HG03442 (cell line): ENCODE measurements at regions not wholly inside any gene's neighbourhood (a gene's known extent, or its start where the extent isn't known, plus 50 kb on each side); places are given as distances from the start of the nearest gene placed in this dataset.

Experiments
- ATAC-seq: cut with Tn5 transposase; IDR thresholded peaks from one replicate; pipeline ENCODE4 v1.9.1; 2021; ENCODE audit warnings: mild to moderate bottlenecking, moderate library complexity; ENCODE audit not compliant: unreplicated experiment

DNA sequence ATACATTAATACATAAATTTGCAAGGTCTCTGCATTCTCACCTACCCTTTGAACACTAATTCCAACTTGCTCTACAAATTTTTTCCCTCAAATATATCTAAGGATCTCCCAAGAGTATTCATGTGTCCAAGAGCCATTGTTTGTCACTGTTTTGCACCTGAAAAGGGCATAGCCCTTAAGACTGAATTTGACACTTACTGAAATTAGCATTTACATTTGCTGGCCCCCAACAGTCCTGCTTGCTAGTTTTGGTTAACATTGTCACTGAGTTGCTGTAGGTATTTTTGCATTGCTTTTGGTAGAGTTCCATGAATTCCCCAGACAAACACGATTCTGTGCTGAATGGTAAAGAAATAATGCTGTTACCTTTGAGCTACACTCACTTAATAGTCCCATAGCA lies 57.3 kb downstream of the KCNA4 start:
- no peak for ATAC-seq

DNA sequence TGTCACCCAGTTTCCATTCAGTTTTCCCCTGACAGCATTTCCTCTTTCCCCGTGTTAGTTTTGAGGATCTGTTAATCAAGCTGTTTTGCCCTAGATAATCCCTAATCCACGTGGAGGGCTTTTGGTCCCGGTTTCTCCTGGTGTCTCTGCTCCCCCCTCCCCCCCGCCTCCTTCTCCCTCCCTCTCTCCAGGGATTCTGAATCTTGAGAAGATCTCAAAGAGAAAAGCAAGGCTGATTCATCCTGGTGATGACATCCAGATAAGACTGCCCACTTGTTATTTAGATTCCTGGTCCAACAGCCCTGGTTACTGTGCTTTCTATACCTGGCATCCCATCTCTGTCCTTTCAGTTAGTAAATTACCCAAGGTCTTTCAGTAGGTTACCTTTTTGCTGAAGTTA lies 59.4 kb downstream of the KCNA4 start:
- no peak for ATAC-seq

DNA sequence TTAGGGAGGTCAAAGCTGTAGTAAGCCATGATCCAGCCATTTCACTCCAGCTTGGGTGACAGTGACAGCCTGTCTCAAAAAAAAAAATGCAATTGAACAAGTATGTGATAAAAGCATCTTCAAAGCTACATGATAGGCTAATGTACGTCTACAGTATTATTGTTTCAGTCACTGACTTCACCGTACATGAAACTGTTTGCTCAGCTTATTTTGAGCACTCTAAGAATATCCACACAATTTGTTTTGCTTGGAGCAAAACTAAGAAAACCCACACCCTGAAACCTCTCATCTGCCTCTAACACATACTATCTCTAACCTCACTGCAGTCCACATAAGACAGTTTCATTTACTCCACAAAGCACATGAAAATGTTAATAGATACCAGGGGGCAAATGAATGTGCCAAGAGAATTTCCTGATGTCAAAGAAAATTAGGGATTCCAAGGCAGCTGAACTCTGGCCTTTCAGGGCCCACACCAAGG lies 60.7 kb downstream of the KCNA4 start:
- ATAC-seq: no peak

- no peak for ATAC-seq
Observed at GRCh38 chr11:29943347-29943746, 73.5 kb downstream of the KCNA4 start.

DNA sequence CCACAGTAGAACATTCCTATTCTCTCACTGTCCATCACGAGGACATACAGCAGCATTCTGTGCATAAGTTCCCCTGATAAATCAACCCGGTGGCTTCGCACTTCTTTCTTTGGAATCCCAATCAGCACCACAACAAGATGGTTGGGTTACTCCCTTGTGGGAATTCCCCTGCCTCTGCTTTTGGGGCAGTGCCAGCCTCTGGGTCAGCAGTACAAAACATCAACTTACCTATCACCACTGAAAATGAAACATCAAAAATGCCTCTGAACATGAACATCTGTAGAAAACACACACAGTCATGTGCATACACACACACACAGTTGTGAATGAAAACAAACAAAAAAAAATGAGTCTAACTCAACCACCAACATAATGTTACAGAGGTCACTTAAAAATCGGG lies 79.3 kb downstream of the KCNA4 start:
- no peak for ATAC-seq

- ATAC-seq: no peak
Observed at GRCh38 chr11:29934115-29934638, 82.7 kb downstream of the KCNA4 start.

GRCh38 chr11:29916040-29916439 lies 100.8 kb downstream of the KCNA4 start:
- no peak for ATAC-seq

GRCh38 chr11:29914203-29914930 lies 102.5 kb downstream of the KCNA4 start:
- no peak for ATAC-seq

DNA sequence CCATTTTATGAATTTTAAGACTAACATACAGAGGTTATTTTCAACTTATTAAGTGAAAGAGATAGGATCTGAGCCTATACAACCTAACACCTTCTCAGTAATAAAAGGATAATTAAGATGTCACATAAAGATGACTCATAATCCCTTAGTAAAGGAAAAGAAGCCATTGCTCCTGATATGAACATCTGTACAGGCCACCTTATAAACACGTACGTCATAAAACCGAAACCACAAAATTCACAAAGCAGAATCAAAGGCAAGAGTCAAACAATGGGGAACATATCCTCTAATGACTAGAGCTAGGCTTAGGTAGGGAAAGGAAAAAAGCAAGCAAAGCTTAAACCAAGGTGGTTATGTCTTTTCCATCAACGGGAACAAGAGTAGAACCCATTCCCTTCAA lies 103.5 kb downstream of the KCNA4 start:
- no peak for ATAC-seq

GRCh38 chr11:29900382-29900781 lies 116.4 kb downstream of the KCNA4 start:
- no peak for ATAC-seq

GRCh38 chr11:29879560-29879959 lies 137.3 kb downstream of the KCNA4 start:
- ATAC-seq: no peak

DNA sequence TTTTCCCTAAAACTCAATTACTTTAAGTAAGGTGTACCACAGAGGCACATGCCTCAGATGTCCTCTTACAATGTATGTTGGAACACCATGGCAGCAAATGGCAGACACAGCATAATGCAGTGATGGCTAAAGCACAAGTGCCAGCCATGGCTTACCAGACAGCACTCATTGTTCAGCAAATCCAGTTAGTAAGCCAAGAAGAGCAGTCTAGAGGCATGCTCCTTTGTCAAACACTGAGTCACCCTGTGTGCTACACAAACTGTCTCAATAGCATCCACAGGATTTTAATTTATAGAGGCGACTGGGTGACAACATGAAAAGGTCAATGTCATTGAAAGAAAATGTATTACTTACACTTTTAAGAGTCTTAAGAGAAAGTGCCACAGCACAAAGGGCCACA lies 140.6 kb downstream of the KCNA4 start:
- no peak for ATAC-seq

DNA sequence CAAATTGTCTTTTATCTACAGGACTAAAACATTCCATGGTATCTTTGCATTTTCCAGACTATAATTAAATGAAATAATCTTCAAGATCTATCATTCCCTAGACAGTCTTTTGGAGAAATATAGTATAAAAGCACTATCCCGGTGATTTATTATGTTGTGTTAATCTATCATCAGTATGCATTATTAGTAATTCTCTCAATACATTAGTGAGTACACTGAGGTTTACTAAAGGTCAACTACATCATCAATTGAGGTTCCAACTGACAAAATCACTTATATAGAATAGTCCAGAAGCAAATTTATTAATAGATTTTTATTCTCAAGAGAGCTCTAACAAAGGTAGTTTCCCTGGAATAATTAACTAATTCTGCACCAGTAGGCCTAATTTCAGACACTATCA lies 169.6 kb downstream of the KCNA4 start:
- ATAC-seq: no peak

DNA sequence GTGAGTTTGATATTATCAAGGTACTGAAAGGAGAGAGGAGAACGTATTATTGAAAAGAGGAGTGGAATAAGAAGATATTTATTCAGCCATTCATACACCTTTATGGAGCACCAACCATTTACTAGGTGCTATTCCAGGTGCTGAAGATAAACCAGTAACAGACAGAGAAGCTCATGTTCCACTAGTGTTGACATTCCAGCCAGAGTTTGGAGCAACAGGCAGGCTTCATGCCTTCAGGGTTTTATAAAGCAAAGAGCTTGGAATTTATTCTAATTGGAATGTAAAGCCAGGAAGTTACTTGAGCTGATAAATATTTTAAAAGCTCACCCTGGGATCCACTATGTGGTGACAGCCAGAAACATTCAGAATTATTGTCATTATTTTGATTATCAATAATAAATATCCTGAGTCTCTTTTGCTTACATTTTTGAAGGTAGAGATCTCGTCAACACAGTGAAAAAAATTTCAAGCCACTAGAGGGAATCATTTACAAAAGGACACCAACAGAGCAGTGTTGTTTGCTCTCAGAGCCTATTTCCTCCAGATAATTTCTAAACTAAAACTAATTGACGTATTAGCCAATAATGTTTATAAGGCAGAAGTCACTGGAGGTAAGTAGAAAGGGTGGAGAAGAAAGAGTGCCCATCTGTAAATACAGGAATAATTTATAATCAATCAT lies 172.0 kb downstream of the KCNA4 start:
- ATAC-seq: no peak

GRCh38 chr11:29844031-29844430 lies 172.8 kb downstream of the KCNA4 start:
- ATAC-seq: no peak

GRCh38 chr11:29842061-29842460 lies 174.8 kb downstream of the KCNA4 start:
- no peak for ATAC-seq

DNA sequence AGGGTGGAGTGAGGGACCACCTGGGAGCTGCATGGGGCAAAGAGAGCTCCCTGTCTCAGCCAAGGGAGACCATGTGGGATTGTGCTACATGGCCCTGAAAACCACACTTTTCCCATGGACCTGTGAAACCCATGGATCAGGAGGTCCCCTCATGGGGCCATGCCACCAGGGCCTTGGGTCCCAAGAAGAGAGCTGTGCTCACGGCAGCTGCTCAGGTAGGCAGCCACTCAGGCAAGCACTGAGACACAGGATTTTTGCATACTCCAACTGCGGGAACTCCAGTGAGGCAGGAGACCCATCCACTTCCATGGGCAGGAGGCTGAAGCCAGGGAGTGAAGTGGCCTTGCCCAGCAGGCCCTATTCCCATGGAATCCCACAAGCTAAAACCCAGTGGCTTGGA lies 190.0 kb downstream of the KCNA4 start:
- ATAC-seq: no peak

GRCh38 chr11:29816359-29816758 lies 200.5 kb downstream of the KCNA4 start:
- no peak for ATAC-seq

DNA sequence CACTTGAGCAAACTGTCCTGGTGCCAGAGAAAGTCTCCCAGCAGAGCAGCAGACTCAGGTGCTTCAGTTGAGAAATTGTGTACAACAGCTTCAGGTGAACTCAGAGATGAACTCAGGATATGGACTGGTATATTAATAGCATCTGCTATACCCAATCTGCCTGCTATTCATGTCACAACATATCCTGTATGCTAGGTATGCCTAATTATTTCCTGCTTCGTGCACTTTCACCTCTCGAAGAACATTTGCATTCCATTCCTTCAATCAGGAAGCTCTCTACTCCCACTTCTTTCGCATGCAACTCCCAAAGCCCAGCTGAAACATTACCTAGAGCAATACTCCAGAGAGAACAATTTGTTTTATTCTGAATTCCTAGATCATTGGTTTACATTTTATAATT lies 207.7 kb downstream of the KCNA4 start:
- no peak for ATAC-seq

DNA sequence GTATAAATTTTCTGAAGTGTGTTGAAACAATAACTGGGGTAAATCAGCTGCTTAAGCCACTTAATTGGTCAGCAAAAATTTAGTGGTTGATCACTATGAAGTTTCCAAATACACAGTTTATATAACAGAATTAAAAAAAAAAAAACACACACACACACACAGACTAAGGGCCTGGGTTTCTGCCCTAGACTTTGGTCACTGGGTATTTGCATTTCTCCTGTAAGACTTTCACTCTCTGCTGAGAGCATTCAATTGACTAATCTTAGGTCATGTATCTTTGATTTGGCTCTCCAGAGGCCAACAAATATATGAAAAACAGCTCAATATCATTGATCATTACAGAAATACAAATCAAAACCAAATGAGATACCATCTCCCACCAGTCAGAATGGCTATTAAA lies 214.3 kb downstream of the KCNA4 start:
- ATAC-seq: no peak

DNA sequence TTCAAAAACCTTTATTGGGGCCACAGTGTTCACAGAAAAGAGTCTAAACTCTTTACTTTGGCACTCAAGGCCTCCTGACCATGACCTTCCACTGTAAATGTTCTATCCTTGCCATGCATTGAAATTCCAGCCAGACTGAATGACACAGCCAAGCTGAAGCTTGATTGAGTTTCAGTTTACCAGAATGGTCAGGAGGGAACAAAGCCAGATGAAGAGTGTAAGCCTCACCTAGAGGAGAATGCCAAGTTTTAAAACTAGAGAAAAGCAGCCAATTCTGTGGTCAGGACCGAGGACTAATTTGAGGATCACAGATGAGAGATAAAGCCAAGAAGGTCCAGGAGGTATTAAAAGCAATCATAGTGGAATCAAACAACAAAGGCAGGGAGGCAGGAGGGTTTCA lies 215.3 kb downstream of the KCNA4 start:
- no peak for ATAC-seq

GRCh38 chr11:29786092-29786491 lies 230.7 kb downstream of the KCNA4 start:
- ATAC-seq: no peak
